Fibroblast of the aortic adventitia (primary cell): ENCODE measurements at regions not wholly inside any gene's neighbourhood (a gene's known extent, or its start where the extent isn't known, plus 50 kb on each side); places are given as distances from the start of the nearest gene placed in this dataset.
A peak's percentile ranks its signal among the peaks of the same experiment; 100 is the strongest.

Experiments
- DNase-seq: peaks from one replicate; pipeline ENCODE4 v3.0.0-alpha.2; 2010; ENCODE audit warnings: low read depth
- H3K4me3 ChIP-seq: 2 replicates; pipeline ENCODE4 v1.5.1; 2011; ENCODE audit warnings: low read depth, mild to moderate bottlenecking, control low read depth, low read length, moderate library complexity
- CTCF ChIP-seq: IDR thresholded peaks from 2 replicates; pipeline ENCODE4 v1.5.1; 2011; ENCODE audit warnings: mild to moderate bottlenecking, low read length, control low read depth, inconsistent platforms; ENCODE audit not compliant: insufficient read depth

GRCh38 chr1:199857108-199857507 lies 170.4 kb upstream of the NR5A2 start:
- no peak for TF ChIP-seq CTCF
- peak; percentile 34 for DNase-seq
- no peak overlapping the region for H3K4me3 ChIP-seq

- H3K4me3 ChIP-seq: no peak overlapping the region
- DNase-seq: no peak
- no peak for TF ChIP-seq CTCF
Observed at GRCh38 chr1:199857516-199857915, 170.0 kb upstream of the NR5A2 start.

GRCh38 chr1:199858171-199858570 lies 169.3 kb upstream of the NR5A2 start:
- no peak for DNase-seq
- H3K4me3 ChIP-seq: no peak overlapping the region
- no peak for TF ChIP-seq CTCF

- no peak for DNase-seq
- no peak for TF ChIP-seq CTCF
- no peak overlapping the region for H3K4me3 ChIP-seq
Observed at GRCh38 chr1:199858856-199859255, 168.7 kb upstream of the NR5A2 start.

GRCh38 chr1:199859491-199859933 lies 168.0 kb upstream of the NR5A2 start:
- no peak for TF ChIP-seq CTCF
- no peak overlapping the region for H3K4me3 ChIP-seq
- peak; percentile 42 for DNase-seq

GRCh38 chr1:199861020-199861795 lies 166.3 kb upstream of the NR5A2 start:
- no peak overlapping the region for H3K4me3 ChIP-seq
- no peak for TF ChIP-seq CTCF
- no peak for DNase-seq

- DNase-seq: no peak
- TF ChIP-seq CTCF: no peak
- H3K4me3 ChIP-seq: no peak overlapping the region
Observed at GRCh38 chr1:199862047-199862446, 165.5 kb upstream of the NR5A2 start.
